DOHH2 (cell line): ENCODE measurements at regions not wholly inside any gene's neighbourhood (a gene's known extent, or its start where the extent isn't known, plus 50 kb on each side); places are given as distances from the start of the nearest gene placed in this dataset.

Experiments
- H3F3A ChIP-seq: fragments of 200-600 bp; sonication (generic), shearing (Covaris generic); 2 replicates; pipeline ENCODE4 v1.6.0; 2016; ENCODE audit warnings: antibody characterized with exemption, mild to moderate bottlenecking; ENCODE audit not compliant: control insufficient read depth, insufficient read depth
- H3K27ac ChIP-seq: fragments of 200-600 bp; sonication (generic); 2 replicates; pipeline ENCODE4 v1.5.1; 2014; ENCODE audit warnings: low read depth, mild to moderate bottlenecking, low read length, moderate library complexity
- H3K27me3 ChIP-seq: fragments of 200-600 bp; sonication (generic); 2 replicates; pipeline ENCODE4 v1.6.1; 2014; ENCODE audit warnings: mild to moderate bottlenecking, low read length, mixed read lengths; ENCODE audit not compliant: control insufficient read depth
- H3K36me3 ChIP-seq: fragments of 200-600 bp; sonication (generic); 2 replicates; pipeline ENCODE4 v1.6.1; 2014; ENCODE audit warnings: mild to moderate bottlenecking, low read length, moderate library complexity, mixed read lengths; ENCODE audit not compliant: control insufficient read depth
- H3K4me1 ChIP-seq: fragments of 200-600 bp; sonication (generic); 2 replicates; pipeline ENCODE4 v1.6.1; 2014; ENCODE audit warnings: mild to moderate bottlenecking, low read length, mixed read lengths; ENCODE audit not compliant: control insufficient read depth
- H3K4me2 ChIP-seq: fragments of 200-600 bp; sonication (generic); 2 replicates; pipeline ENCODE4 v1.6.0; 2014; ENCODE audit warnings: mild to moderate bottlenecking, low read length, moderate library complexity
- H3K4me3 ChIP-seq: fragments of 200-600 bp; sonication (generic); 2 replicates; pipeline ENCODE4 v1.5.1; 2014; ENCODE audit warnings: mild to moderate bottlenecking, low read length, mixed read lengths
- H3K79me2 ChIP-seq: fragments of 200-600 bp; sonication (generic); 2 replicates; pipeline ENCODE4 v1.6.1; 2014; ENCODE audit warnings: mild to moderate bottlenecking, low read length, mixed read lengths; ENCODE audit not compliant: control insufficient read depth
- H3K9me2 ChIP-seq: fragments of 200-600 bp; sonication (generic); replicated peaks from 2 replicates; pipeline ENCODE4 v1.6.1; 2014; ENCODE audit warnings: mild to moderate bottlenecking, low read length, mixed read lengths; ENCODE audit not compliant: control insufficient read depth
- H3K9me3 ChIP-seq: fragments of 200-600 bp; sonication (generic); 2 replicates; pipeline ENCODE4 v1.6.1; 2014; ENCODE audit warnings: antibody characterized with exemption, low read length, mixed read lengths; ENCODE audit not compliant: control insufficient read depth, insufficient read depth
- H4K20me1 ChIP-seq: fragments of 200-600 bp; sonication (generic); 2 replicates; pipeline ENCODE4 v1.6.0; 2014; ENCODE audit warnings: low read depth, mild to moderate bottlenecking, antibody characterized with exemption, low read length, moderate library complexity; ENCODE audit not compliant: control insufficient read depth, insufficient read depth
- CTCF ChIP-seq: fragments of 200-600 bp; sonication (generic); IDR thresholded peaks from one replicate; pipeline ENCODE4 v1.5.1; 2014; ENCODE audit warnings: antibody characterized with exemption, mild to moderate bottlenecking, low read depth, low read length; ENCODE audit not compliant: poor library complexity, severe bottlenecking
- EZH2phosphoT487 ChIP-seq: fragments of 200-600 bp; sonication (generic); IDR thresholded peaks from 2 replicates; pipeline ENCODE4 v1.6.1; 2017; ENCODE audit warnings: borderline replicate concordance, mild to moderate bottlenecking, antibody characterized with exemption, low read length, moderate library complexity, mixed read lengths

DNA sequence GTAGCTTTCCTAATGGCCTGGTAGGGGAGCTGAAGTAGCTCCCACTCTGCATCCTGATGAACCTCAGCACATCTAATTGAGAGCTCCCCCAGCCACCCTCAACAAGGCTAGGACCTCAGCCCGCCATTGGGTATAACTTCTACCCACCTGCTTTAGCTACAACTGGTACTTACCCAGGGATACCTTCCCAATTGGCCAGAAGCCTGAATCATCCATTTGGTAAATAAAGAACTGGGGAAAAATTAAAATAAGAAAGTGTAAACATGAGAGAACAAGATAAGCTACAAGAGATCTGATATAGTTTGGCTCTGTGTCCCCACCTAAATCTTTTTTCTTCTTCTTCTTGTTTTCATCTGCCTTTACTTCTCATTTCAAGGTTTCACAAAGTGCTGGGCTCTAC, 372.0 kb downstream of the CMPK2 start:
- no peaks in the 10 kb centered on the region for H3K9me2 ChIP-seq
- H3K36me3 ChIP-seq = no peaks in the 10 kb centered on the region
- H3K4me1 ChIP-seq = no peaks in the 10 kb centered on the region

GRCh38 chr2:6495466-6495865, 370.2 kb downstream of the CMPK2 start:
- H4K20me1 ChIP-seq = no peaks in the 10 kb centered on the region
- no peaks in the 10 kb centered on the region for H3K36me3 ChIP-seq
- H3K4me2 ChIP-seq = no peak overlapping the region
- no peaks in the 10 kb centered on the region; the same call in 1 of the 2 replicates for H3K9me3 ChIP-seq
- no peak overlapping the region for H3K27ac ChIP-seq
- TF ChIP-seq CTCF = no peak
- no peak for TF ChIP-seq EZH2phosphoT487
- H3F3A ChIP-seq = no peaks in the 10 kb centered on the region
- H3K27me3 ChIP-seq = no peaks in the 10 kb centered on the region
- no peak overlapping the region for H3K4me3 ChIP-seq
- H3K9me2 ChIP-seq = no peaks in the 10 kb centered on the region
- H3K79me2 ChIP-seq = no peaks in the 10 kb centered on the region
- H3K4me1 ChIP-seq = no peaks in the 10 kb centered on the region

More for the DNA sequence above, 372.0 kb downstream of the CMPK2 start:
- Histone ChIP-seq H3K9me3 (no peaks in the 10 kb centered on the region; the same call in 1 of the 2 replicates), H4K20me1 (no peaks in the 10 kb centered on the region), H3K27ac (no peak overlapping the region), H3K27me3 (no peaks in the 10 kb centered on the region), H3K79me2 (no peaks in the 10 kb centered on the region), H3F3A (no peaks in the 10 kb centered on the region), H3K4me2 (no peak overlapping the region), H3K4me3 (no peak overlapping the region)
- TF ChIP-seq CTCF (no peak), EZH2phosphoT487 (no peak)

DNA sequence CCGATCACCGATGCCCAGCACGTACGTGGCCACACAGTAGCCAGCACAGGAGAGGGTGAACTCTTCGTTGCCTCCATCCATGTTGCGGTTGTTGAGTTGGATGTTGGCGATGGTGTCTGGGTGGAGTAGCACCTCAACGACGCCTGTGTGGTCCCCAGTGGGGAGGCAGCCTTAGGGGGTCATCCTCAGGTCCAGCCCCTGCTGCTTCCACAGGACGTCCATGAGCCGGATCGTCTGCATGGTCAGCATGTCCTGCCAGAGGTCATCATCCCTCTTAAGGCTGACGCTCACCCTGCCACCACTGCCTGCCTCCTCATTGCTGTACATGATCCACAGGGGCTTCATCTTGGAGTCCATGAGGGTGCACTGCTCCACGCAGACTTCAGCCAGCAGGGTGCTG, 369.3 kb downstream of the CMPK2 start:
- Histone ChIP-seq H3K4me3 (no peak overlapping the region), H3F3A (no peaks in the 10 kb centered on the region), H3K9me2 (no peaks in the 10 kb centered on the region), H3K36me3 (no peaks in the 10 kb centered on the region), H3K27me3 (no peaks in the 10 kb centered on the region), H3K27ac (no peak overlapping the region), H3K9me3 (no peaks in the 10 kb centered on the region; the same call in 1 of the 2 replicates), H3K4me1 (no peaks in the 10 kb centered on the region), H4K20me1 (no peaks in the 10 kb centered on the region), H3K79me2 (no peaks in the 10 kb centered on the region), H3K4me2 (no peak overlapping the region)
- TF ChIP-seq CTCF = no peak

- Histone ChIP-seq H3K9me2 (no peaks in the 10 kb centered on the region), H3K79me2 (no peaks in the 10 kb centered on the region), H3K27ac (no peak overlapping the region), H3K4me2 (no peak overlapping the region), H3F3A (no peaks in the 10 kb centered on the region), H3K4me1 (no peaks in the 10 kb centered on the region), H3K36me3 (no peaks in the 10 kb centered on the region), H3K27me3 (no peaks in the 10 kb centered on the region), H3K4me3 (no peak overlapping the region), H4K20me1 (no peaks in the 10 kb centered on the region), H3K9me3 (no peaks in the 10 kb centered on the region; the same call in 1 of the 2 replicates)
- no peak for TF ChIP-seq EZH2phosphoT487
Observed at GRCh38 chr2:6497048-6497447, 368.7 kb downstream of the CMPK2 start.
